ENCODE measurements at regions not wholly inside any gene's neighbourhood (a gene's known extent, or its start where the extent isn't known, plus 50 kb on each side); places are given as distances from the start of the nearest gene placed in this dataset.

GRCh38 chr7:131219312-131220041, 108.2 kb upstream of the MKLN1 start:
- Histone ChIP-seq H3K4me3 (ENCODE audit: low read length) (no peak overlapping the region), H3K9me3 (replicated peaks; ENCODE audit: control insufficient read depth, low read depth, low read length) (no peaks in the 10 kb centered on the region), H3K36me3 (ENCODE audit: control insufficient read depth, insufficient read depth, low read length) (no peaks in the 10 kb centered on the region), H3K27me3 (ENCODE audit: control insufficient read depth, insufficient read depth, low read length) (no peaks in the 10 kb centered on the region), H3K4me1 (ENCODE audit: control insufficient read depth, insufficient read depth, low read length) (no peaks in the 10 kb centered on the region), H3K27ac (ENCODE audit: low read length) (peak overlapping the region; percentile 13)
- 69% methylated on average over 4 of the region's 8 CpGs for WGBS (ENCODE audit: insufficient coverage)
- peak; percentile 68 for DNase-seq

GRCh38 chr7:131221061-131221460, 106.6 kb upstream of the MKLN1 start:
- Histone ChIP-seq H3K36me3 (ENCODE audit: control insufficient read depth, insufficient read depth, low read length) (no peaks in the 10 kb centered on the region), H3K27ac (ENCODE audit: low read length) (no peak overlapping the region), H3K4me1 (ENCODE audit: control insufficient read depth, insufficient read depth, low read length) (no peaks in the 10 kb centered on the region), H3K27me3 (ENCODE audit: control insufficient read depth, insufficient read depth, low read length) (no peaks in the 10 kb centered on the region), H3K4me3 (ENCODE audit: low read length) (no peak overlapping the region), H3K9me3 (replicated peaks; ENCODE audit: control insufficient read depth, low read depth, low read length) (no peaks in the 10 kb centered on the region)
- no peak for DNase-seq
- WGBS (ENCODE audit: insufficient coverage), result 97% methylated on average over 2 of the region's 3 CpGs

- WGBS (ENCODE audit: insufficient coverage), result no CpG with 5 or more reads among the region's 2 CpGs
- Histone ChIP-seq H3K27me3 (ENCODE audit: control insufficient read depth, insufficient read depth, low read length) (no peaks in the 10 kb centered on the region), H3K4me1 (ENCODE audit: control insufficient read depth, insufficient read depth, low read length) (no peaks in the 10 kb centered on the region), H3K36me3 (ENCODE audit: control insufficient read depth, insufficient read depth, low read length) (no peaks in the 10 kb centered on the region), H3K4me3 (ENCODE audit: low read length) (no peak overlapping the region), H3K27ac (ENCODE audit: low read length) (no peak overlapping the region), H3K9me3 (replicated peaks; ENCODE audit: control insufficient read depth, low read depth, low read length) (no peaks in the 10 kb centered on the region)
- DNase-seq, result no peak
Observed at GRCh38 chr7:131222171-131222570, 105.5 kb upstream of the MKLN1 start.

GRCh38 chr7:131223151-131223550, 104.5 kb upstream of the MKLN1 start:
- no peak overlapping the region for H3K27ac ChIP-seq (ENCODE audit: low read length)
- H3K27me3 ChIP-seq (ENCODE audit: control insufficient read depth, insufficient read depth, low read length), result no peaks in the 10 kb centered on the region
- WGBS (ENCODE audit: insufficient coverage), result 100% methylated on average over 1 of the region's 3 CpGs
- no peaks in the 10 kb centered on the region for H3K36me3 ChIP-seq (ENCODE audit: control insufficient read depth, insufficient read depth, low read length)
- no peak for DNase-seq
- no peaks in the 10 kb centered on the region for H3K4me1 ChIP-seq (ENCODE audit: control insufficient read depth, insufficient read depth, low read length)
- H3K9me3 ChIP-seq (replicated peaks; ENCODE audit: control insufficient read depth, low read depth, low read length), result no peaks in the 10 kb centered on the region
- no peak overlapping the region for H3K4me3 ChIP-seq (ENCODE audit: low read length)

DNA sequence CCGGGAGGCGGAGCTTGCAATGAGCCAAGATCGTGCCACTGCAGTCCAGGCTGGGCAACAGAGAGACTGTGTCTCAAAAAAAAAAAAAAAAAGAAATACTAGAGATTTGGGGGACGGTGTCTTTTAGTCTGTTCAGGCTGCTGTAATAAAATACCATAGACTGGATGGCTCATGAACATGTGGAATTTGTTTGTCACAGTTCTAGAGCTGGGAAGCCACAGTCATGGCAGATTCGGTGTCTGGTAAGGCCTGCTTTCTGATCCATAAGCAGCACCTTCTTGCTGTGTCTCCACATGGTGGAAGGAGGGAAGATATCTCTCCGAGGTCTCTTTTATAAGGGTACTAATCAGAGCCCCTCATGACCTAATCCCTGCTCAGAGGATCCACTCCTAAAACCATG, 102.7 kb upstream of the MKLN1 start:
- no peak overlapping the region for H3K4me3 ChIP-seq (ENCODE audit: low read length)
- no peaks in the 10 kb centered on the region for H3K36me3 ChIP-seq (ENCODE audit: control insufficient read depth, insufficient read depth, low read length)
- H3K4me1 ChIP-seq (ENCODE audit: control insufficient read depth, insufficient read depth, low read length), result no peaks in the 10 kb centered on the region
- no peaks in the 10 kb centered on the region for H3K9me3 ChIP-seq (replicated peaks; ENCODE audit: control insufficient read depth, low read depth, low read length)
- H3K27me3 ChIP-seq (ENCODE audit: control insufficient read depth, insufficient read depth, low read length), result no peaks in the 10 kb centered on the region
- no peak overlapping the region for H3K27ac ChIP-seq (ENCODE audit: low read length)
- 86% methylated on average over 5 of the region's 6 CpGs for WGBS (ENCODE audit: insufficient coverage)
- no peak for DNase-seq

DNA sequence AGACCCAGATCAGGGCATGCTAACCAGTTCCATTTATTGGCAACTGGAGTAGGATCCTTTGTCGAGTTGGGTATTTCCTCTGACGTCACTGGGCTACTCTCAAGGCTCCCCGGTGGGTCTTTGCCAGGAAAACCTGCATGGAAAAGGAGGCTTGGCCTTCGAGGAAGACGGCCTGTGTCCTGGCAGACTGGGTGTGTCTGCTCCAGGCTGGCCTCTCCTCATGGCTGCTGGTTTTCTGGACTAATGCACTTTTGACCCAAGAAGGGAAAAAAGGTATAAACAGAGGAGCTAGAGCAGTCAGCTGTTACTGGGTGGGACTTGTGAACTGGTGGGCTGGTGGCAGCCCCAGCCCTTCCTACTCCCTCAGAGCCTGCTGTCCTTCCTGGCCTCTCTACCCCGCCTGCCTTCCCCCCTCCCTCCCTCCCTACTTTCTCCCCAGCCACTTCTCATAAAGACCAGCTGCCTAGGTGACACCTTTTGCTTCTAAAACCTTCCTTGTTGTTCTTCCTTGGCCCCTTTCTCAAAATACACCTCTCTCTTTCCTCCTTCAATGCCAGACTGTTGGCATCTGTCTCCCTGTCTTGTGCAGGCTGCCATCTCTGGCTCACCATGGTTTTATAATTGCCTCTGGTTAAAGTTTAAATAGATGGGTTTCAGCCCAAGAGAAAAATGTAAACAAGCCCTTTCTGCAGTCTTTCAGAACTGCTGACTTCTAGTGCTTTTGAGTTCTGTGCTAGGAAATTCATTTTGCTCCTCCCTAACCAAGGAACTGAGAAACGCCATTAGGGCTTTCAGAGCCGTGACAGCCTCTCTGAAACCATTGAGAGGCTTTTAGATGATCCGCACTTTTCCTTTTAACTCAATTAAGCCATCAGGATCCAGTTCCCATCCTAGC, 101.8 kb upstream of the MKLN1 start:
- Histone ChIP-seq H3K27ac (ENCODE audit: low read length) (no peak overlapping the region), H3K36me3 (ENCODE audit: control insufficient read depth, insufficient read depth, low read length) (no peaks in the 10 kb centered on the region), H3K9me3 (replicated peaks; ENCODE audit: control insufficient read depth, low read depth, low read length) (no peaks in the 10 kb centered on the region), H3K4me1 (ENCODE audit: control insufficient read depth, insufficient read depth, low read length) (no peaks in the 10 kb centered on the region), H3K4me3 (ENCODE audit: low read length) (no peak overlapping the region), H3K27me3 (ENCODE audit: control insufficient read depth, insufficient read depth, low read length) (no peaks in the 10 kb centered on the region)
- 41% methylated on average over 6 of the region's 9 CpGs for WGBS (ENCODE audit: insufficient coverage)
- DNase-seq, result peak; percentile 13

DNA sequence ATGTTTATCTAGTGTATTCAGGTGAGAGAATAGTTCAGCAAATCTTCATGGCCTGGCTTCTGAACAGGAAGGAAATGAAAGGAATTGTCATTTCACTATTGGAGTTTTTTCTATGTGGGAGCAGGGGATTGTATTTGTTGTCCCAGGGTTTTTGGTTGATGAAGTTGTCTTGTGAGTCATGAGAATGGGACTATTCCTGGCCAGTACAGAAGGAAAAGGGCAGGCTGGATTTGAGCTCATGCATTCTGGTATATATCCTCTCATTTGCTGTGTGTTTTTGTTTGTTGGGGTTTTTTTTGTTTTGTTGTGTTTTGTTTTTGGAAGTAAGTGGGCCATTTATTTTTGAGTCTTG, 101.2 kb upstream of the MKLN1 start:
- no peak for DNase-seq
- H3K4me1 ChIP-seq (ENCODE audit: control insufficient read depth, insufficient read depth, low read length), result no peaks in the 10 kb centered on the region
- no peaks in the 10 kb centered on the region for H3K36me3 ChIP-seq (ENCODE audit: control insufficient read depth, insufficient read depth, low read length)
- no peak overlapping the region for H3K4me3 ChIP-seq (ENCODE audit: low read length)
- H3K27ac ChIP-seq (ENCODE audit: low read length), result no peak overlapping the region
- H3K27me3 ChIP-seq (ENCODE audit: control insufficient read depth, insufficient read depth, low read length), result no peaks in the 10 kb centered on the region
- no peaks in the 10 kb centered on the region for H3K9me3 ChIP-seq (replicated peaks; ENCODE audit: control insufficient read depth, low read depth, low read length)

- 83% methylated on average over 3 of the region's 10 CpGs for WGBS (ENCODE audit: insufficient coverage)
- no peaks in the 10 kb centered on the region for H3K36me3 ChIP-seq (ENCODE audit: control insufficient read depth, insufficient read depth, low read length)
- peaks cover 2% of the 10 kb centered on the region for H3K4me1 ChIP-seq (ENCODE audit: control insufficient read depth, insufficient read depth, low read length)
- H3K27ac ChIP-seq (ENCODE audit: low read length), result no peak overlapping the region
- H3K27me3 ChIP-seq (ENCODE audit: control insufficient read depth, insufficient read depth, low read length), result no peaks in the 10 kb centered on the region
- no peak overlapping the region for H3K4me3 ChIP-seq (ENCODE audit: low read length)
- DNase-seq, result peak; percentile 58
- H3K9me3 ChIP-seq (replicated peaks; ENCODE audit: control insufficient read depth, low read depth, low read length), result no peaks in the 10 kb centered on the region
Observed at GRCh38 chr7:131231381-131232220, 96.1 kb upstream of the MKLN1 start.

DNA sequence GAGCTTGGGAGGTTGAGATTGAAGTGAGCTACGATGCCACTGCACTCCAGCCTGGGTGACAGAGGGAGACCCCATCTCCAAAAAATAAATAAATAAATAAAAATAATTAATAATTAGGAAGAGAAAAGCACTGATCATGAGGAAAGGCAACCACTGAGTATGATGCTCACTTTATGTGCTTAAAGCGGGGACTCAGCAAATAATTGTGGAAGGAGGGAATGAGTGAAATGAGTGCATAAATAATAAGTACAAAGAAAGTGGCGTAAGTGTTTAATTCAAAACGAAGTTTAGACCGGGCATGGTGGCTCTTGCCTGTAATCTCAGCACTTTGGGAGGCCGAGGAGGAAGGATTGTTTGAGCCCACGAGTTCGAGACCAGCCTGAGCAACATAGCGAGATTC, 94.9 kb upstream of the MKLN1 start:
- peaks cover 2% of the 10 kb centered on the region for H3K4me1 ChIP-seq (ENCODE audit: control insufficient read depth, insufficient read depth, low read length)
- no peak overlapping the region for H3K4me3 ChIP-seq (ENCODE audit: low read length)
- 90% methylated on average over 5 of the region's 9 CpGs for WGBS (ENCODE audit: insufficient coverage)
- no peak overlapping the region for H3K27ac ChIP-seq (ENCODE audit: low read length)
- H3K27me3 ChIP-seq (ENCODE audit: control insufficient read depth, insufficient read depth, low read length), result no peaks in the 10 kb centered on the region
- no peaks in the 10 kb centered on the region for H3K9me3 ChIP-seq (replicated peaks; ENCODE audit: control insufficient read depth, low read depth, low read length)
- no peaks in the 10 kb centered on the region for H3K36me3 ChIP-seq (ENCODE audit: control insufficient read depth, insufficient read depth, low read length)
- no peak for DNase-seq

GRCh38 chr7:131233193-131233592, 94.5 kb upstream of the MKLN1 start:
- H3K4me3 ChIP-seq (ENCODE audit: low read length), result no peak overlapping the region
- H3K27ac ChIP-seq (ENCODE audit: low read length), result no peak overlapping the region
- peaks cover 2% of the 10 kb centered on the region for H3K4me1 ChIP-seq (ENCODE audit: control insufficient read depth, insufficient read depth, low read length)
- no peaks in the 10 kb centered on the region for H3K27me3 ChIP-seq (ENCODE audit: control insufficient read depth, insufficient read depth, low read length)
- no peak for DNase-seq
- no CpG with 5 or more reads among the region's 4 CpGs for WGBS (ENCODE audit: insufficient coverage)
- no peaks in the 10 kb centered on the region for H3K36me3 ChIP-seq (ENCODE audit: control insufficient read depth, insufficient read depth, low read length)
- no peaks in the 10 kb centered on the region for H3K9me3 ChIP-seq (replicated peaks; ENCODE audit: control insufficient read depth, low read depth, low read length)
